ENCODE measurements at regions not wholly inside any gene's neighbourhood (a gene's known extent, or its start where the extent isn't known, plus 50 kb on each side); places are given as distances from the start of the nearest gene placed in this dataset.
"Not testable (repeated sequence)": the region's sequence is repeated elsewhere in the genome, so short reads cannot be mapped to it uniquely, and the experiment has no call there.

DNA sequence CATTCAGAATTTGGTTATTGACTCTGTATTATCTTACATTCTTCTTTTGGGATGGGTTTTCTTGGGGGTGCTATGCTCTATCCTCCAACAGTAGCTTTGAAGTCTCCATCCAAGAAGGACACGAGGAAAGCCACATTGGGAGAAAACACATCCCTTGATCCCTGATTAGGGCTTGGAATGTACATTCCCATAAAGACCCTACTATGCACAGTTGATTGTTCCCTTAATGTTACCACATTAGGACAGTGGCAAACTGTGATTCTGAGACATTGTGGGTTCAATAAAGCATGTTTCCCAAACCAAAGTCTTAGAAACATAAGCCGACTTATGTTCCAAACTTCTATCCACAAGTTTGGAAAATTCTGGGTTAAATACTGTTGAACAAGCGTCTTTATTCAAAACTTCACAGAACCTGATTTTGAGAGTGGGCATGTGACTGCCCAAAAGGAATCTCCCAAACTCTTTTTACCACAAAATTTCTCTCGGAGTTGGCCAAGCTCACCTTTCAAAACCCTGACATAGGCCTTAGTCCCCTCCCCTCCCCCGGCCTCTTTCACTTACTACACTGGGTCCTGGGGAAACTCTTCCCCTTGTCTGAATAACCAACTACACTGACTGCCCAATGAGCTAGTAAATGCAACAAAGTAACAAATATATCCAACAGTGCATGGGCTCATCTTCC is 177.0 kb upstream of the KAZN start:
- no peak for DNase-seq

DNA sequence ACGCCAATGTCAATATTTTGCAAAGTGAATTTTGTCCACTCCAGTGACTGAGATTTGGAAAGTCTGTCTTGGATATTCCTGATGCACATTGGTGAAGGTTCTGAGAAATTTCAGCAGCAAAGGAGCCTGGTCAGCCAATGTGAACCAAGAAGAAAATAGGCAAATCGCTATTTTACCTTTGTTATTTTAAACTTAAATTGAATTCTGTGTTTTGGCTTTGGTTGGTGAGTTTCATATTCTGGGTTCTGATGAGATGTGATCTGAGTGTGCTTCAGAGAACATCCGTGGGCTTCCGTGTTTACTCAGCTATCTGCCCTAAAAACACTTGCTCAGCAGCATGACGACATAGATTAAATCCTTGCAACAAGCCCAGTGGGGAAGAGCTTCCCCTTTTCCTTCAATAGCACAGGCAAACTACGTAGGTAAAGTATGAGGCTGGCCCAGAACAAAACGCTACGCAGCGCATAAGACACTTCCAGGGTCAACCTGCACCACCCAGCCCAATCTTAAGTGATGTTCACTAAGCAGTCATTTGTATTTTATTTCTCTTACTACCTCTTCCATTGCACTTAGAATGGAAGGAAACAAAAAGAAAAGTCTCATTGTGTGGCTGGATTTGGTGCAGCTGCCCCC is 176.4 kb upstream of the KAZN start:
- no peak for DNase-seq

DNA sequence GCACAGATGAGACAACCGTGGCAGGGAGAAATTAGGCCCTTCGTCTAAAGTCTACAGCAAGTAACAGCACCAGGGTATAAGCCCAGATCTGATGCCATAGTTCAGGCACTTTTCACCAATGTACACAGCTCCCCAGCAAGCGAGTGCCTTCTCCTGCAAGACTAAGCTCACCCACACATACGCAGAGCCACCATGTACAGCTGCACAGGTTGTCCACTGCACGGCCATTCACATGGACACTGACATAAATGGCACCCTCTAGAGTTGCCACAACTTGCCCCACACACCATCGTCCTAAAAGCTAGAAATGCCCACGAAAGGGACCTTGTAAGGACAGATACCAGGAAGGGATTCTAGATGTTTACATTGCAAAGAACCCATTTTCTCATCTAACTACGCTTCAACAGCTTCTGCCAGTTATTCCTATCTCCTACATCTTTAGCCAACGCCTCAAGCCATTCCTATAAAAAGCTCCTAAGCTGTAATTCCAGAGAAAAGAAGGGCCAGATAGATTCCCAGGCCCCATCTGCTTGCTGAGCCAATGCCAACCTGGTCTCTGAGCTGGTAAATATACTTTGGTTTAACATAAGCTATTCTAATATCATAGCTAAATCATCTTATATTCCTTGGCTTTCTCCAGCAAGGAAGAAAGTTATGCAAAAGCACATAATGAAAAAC is 174.0 kb upstream of the KAZN start:
- no peak for DNase-seq

DNA sequence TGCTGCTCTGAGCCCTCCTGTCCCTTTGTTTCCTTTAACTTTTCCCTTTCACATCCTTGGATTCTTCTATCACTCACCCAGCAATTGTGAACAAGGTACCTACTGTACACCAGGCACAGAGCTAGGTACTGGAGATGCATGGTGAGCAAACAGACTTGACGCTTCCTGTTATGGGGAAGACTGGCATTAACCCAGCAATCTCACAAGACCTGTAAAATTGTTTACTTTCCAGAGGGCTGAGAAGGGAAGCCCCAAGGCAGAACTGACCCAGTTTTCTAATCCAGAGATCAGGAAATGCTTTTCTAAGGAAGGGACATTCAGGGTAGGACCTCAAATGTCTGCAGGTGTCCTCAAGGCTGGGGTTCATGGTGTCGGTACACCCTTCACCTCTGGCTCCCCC is 171.6 kb upstream of the KAZN start:
- DNase-seq: no peak

DNA sequence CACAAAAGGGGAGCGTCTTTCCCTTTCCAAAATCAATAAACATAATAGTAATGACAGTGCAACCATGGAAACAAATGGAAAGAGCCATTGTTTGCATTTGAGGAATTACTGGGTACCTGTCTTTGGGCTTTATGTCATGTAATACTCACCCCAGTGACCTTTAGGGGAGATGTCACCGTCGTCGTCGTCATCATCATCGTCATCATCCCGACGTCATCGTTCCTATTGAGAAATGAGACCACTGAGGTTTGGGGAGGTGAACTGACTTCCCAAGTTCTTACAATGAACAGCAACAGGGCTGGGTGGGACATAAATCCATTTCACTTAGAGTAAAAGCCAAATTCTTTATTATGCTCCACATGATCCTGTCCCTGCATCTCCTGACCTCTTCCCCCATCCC is 168.9 kb upstream of the KAZN start:
- no peak for DNase-seq

DNA sequence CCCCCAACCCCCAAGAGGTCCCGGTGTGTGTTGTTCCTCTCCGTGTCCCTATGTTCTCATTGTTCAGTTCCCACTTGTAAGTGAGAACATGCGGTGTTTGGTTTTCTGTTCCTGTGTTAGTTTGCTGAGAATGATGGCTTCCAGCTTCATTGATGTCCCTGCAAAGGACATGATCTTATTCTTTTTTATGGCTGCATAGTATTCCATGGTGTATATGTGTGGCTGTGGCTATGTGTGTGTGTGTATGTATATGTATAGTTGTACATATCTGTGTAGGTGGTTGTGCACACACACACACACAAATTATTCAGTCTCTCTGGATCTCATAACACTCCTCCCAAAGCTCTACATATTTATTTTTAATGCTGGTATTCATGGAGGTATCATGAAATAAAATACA is 165.8 kb upstream of the KAZN start:
- not testable (repeated sequence) for DNase-seq

DNA sequence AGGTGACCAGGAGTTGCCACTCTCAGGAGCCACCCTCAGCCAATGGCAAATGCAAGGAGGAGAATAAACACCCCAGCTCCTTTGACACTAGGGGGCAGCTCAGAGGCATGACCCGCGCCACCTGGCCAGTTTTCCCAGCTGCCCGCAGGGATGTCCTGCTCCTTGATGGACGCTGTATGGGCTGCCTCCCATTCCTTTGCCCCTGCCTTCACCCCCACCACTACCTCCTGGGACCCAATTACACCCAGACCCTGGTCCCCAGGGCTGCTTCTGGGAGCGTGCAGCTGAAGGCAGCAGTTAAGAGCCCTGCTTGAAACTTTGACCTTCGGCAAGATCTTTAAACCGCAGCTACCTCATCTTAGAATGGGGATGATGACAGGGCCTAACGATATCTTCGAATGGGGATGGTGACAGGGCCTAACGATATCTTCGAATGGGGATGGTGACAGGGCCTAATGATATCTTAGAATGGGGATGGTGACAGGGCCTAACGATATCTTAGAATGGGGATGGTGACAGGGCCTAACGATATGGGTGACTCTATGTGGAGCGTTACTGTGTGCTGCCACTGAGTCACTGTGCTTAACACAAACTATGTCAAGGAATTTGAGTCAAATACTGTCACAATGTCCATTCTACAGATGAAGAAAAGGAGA is 163.0 kb upstream of the KAZN start:
- no peak for DNase-seq

DNA sequence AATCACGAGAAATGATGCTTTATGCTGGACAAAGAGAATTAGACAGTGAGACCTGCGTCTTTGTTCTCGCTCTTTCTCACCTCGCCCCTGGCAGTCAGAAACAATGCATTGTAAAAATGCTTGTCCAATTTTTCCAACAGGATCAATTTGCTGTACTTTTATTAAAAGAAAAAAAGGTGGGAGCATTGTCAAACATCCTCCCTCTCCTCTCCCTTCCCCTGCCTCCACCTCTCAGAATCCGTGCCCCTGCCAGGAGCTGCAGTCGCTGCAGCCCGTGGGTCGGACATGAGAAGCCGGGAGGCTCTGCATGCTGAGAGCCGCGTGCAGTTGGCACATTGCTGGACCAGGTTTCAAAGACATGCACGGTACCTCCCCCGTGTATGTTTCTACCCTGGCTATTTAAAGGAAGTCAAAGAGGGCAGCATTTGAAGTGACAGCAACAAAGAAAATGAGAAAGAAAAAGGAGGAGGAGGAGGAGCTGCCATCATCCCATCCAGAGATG is 161.0 kb upstream of the KAZN start:
- DNase-seq: no peak

DNA sequence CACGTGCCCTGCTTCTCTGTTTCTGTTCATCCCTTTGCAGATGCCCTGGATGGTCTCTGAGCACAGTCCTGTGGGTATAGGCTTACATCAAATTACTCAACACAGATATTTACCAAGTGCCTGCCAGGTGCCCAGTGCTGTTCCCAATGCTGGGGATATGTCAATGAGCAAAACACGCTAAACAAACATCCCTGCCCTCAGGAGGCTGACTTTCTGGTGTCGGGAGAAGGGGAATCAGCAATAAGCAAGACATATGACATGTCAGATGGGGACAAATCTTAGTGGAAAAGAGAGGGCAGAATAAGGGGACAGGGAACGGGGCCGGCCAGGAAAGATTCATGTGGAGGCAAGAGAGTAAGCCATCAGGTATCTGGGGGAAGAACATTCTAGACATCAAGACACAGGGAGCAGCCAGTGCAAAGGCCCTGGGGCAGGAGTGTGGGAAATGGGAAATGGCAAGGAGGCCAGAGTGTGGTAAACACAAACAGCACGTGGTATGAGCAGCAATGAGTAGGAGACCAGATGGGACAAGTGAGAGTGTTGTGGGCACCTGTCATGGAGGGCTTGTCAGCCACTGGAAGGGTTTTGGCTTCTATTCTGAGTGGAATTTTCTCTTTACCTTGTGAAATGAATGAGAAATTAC is 160.2 kb upstream of the KAZN start:
- no peak for DNase-seq

DNA sequence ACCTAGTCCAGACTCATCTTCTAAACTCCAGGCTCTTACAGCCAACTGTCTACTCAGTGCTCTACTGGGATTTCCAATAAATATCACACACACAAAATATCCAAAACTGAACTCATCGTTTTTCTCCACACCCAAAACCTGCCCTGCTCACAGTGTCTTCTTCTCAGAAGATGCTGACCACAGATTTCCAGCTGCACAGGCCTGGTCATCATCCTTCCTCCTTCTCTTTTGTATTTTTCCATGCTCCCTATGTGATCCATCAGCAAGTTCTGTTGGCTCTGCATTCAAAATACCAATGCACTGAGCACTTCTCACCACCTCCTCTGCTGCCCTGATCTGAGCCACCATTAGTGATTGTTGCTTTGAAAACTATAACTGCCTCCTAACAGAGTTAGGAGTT is 159.5 kb upstream of the KAZN start:
- no peak for DNase-seq

DNA sequence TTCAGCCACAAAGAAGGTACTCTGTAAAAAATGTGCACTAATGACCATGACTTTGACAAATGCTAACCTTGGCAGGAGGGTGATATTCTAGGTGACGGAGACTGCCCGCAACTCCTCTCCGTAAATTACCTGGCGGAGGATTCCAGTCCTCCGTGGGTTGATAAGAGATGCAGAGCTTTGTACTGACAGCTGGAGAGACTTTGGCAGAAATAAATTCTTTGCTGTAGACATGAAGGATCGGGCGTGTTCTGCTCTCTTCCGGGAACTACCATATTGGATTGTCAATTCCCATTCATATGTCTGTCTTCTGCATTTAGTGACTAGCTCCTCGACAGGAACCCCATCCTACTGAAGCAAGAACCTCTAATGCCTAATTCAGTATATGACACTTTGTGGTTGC is 158.3 kb upstream of the KAZN start:
- DNase-seq: no peak

DNA sequence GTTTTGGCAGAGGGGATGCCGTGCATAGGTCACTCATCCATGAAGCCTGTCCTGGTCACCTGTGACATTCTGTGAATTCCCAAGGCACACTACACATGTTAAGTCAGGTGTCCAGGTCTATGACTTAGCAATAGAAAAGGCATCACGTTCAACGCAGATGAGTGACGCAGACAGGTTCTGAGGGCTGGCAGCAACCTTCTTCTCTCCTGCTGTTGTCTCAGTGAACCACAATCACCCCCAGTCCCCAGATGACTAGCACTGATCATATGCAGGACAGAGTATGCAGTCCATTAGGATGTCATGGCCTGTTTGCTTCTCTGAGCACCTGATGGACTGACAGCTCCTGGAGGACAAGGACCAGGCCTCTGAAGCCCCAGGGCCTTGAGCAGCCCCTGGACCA is 157.8 kb upstream of the KAZN start:
- no peak for DNase-seq

DNA sequence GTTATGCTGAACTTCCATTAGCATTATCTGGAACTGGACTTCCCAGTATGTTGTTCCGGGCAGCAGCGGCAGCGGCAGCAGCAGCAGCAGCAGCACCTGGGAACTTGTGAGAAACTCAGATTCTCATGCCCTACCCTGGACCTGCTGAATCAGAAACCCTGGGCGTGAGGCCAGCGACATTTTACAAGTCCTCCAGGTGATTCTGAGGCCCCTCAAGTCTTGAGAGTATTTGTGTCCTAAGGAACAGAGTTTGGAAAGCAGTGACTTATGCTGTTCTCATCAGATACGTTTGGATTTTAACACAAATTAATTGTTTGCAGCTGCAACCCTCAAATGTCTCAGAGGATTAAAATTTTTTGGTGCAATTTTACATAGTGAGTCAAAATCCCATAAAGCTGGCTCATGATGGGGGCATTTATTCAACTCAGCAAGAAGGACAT is 157.2 kb upstream of the KAZN start:
- no peak for DNase-seq

DNA sequence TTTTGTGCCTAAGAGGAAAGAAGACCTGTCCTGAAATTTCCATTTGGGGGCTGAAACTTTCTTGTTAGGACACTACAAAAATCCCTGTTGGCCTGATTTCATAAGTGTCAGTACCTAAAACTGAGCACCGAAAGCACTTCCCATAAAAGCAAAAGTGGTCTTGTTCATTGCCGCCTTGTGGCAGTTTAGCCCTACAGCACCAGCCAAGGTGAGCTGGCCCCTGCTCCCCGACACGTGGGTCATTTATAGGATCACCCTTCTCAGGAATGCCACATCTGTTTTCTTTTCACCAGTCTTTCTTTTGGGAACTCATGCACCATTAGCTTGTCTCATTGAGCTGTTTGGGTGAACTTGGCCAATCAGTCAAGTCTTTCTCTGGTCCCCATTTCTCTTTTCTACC is 155.8 kb upstream of the KAZN start:
- DNase-seq: no peak

DNA sequence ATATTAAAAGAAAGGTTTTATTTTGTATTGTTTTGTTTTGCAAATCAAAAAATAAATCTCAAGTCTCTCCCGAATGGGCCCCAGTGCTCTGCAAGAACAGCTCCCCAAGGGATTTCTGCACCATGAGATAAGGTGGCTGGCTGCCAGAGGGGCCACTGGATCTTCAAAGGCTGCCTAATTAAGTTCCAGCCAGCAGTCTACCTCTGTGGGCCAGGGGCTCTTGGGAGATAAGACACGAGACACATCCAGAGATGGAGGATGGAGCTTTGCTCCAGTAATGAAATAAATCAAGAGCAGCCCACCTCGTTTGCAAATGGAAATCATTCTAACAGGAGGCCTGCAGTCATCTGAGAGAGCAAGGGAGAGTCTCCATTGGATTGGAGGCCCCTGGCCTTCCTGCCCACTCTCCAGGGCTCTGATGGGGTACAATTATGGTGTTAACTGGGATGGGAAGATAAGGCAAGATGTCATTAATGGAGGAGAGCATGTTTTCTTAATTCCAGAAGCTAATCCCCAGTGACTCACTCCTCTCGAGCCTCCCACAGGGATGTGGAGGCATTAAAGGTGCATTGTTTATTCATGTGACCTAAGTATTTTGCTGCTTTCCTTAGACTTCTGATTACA is 155.2 kb upstream of the KAZN start:
- no peak for DNase-seq

DNA sequence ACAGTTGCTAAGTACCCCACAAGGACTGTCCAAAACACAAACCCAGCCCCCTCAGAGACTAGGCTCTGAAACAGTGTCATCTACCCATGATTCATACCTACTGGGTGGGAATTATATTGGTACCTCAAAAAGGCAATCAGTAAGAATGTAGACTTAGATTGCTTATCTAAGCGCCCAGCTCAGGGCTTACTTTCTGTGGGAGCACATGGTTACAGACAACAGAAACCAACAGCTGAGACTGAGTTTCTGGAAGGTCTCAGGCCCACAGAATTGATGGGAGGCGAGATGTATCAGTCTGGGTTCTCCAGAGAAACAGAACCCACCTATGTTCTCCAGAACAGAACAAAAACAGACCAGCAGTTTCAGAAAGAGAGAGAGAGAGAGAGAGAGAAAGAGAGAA is 147.3 kb upstream of the KAZN start:
- no peak for DNase-seq

DNA sequence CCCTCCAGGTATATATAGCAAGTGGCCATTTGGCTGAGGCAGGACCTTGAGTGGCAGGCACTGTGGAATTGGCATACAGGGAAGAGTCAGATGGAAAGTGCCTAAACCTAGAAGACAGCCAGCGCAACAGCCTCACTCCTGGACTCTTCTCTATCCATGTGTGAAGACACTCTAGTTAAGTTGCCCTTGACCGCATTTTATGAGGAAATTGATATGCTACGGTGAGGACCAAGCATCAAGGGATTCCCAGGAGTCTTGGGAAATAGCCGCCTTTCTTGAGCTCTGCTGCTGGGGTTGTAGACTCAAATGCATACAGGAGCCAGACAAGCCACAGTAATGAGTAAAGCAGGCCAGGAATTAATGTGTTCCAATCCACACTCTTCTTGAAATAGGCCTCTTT is 145.9 kb upstream of the KAZN start:
- DNase-seq: no peak

DNA sequence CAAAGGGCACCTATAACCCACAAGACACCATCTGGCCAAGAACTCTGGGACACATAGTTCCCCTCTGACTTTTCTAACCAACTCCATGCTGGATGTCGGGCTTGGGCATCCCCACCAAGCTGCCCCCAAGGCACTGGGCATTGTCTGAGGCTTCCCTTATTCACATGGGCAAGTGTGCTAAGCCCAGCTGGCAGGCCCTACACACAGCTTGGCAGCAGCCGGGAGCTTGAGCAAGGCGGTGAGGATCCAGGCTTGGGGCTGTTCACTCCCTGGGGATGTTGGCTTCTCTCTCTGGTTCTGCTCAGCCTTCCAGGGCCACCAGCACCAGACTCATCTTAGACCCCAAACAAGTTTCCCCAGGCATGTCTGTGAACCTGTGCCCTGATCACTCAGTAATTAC is 138.3 kb upstream of the KAZN start:
- no peak for DNase-seq

DNA sequence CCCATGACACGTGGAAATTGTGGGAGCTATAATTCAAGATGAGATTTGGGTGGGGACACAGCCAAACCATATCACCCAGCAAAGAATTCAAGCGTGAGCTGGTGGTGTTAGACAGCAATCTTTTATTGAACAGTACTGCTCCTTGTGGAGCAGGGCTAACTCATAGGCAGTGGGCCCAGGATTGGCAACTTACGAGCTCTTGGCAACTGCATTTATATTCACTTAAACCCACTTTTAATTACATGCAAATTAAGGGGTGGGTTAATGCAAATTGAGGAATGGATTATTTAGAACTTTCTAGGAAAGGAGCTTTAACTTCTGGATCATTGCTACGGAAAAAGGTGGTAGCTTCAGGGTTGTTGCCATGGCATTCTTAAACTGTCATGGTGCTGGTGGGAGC is 135.6 kb upstream of the KAZN start:
- DNase-seq: no peak

DNA sequence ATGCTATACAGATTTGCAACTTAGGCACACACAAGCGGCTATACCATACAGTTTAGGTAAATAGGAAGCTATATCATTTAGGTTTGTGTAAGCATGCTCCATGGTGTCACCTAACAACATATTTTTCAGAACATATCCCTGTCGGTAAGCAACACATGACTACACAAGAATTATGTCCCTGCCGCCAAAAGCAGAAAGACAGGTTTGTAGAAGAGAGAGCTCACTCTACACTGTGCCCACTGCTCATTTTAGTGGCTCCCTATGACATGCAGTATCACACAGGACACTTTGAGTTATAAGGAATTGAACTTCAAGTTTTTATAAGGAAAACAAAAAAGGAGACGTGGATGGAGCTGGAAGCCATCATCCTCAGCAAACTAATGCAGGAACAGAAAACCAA is 132.5 kb upstream of the KAZN start:
- DNase-seq: no peak

DNA sequence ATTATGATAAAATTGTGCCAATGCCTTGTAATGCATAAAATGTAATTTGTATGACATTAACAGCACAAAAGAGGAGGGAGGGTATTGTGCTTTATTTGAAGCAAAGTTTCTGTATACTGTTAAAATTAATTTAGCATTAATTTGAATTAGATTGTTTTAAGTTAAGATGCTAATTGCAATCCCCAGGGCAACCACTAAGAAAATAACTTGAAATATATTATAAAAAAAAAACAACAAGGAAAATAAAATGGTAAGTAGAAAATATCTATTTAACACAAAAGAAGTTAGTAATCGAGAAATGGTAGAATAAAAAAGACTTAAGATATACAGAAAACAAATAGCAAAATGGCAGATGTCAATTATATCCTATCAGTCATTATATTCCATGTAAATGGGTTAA is 131.4 kb upstream of the KAZN start:
- no peak for DNase-seq

DNA sequence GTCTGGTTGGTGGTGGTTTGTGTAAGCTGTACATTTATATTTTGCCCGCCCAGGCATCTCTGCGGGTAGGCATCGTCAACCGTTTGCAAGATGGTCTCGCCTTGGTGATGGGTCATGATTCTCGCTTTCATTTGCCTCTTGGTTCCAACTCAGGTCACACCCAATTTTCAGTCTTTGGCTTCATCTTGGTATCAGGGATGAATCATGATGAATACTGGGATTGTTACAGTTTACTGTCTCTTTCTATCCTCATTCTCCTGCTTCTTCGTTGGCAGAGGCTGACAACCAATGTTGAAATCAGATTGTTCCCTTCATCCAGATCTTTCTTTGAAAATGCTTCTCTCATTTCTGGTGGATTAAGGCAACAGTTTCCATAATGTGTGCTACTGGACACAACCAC is 129.7 kb upstream of the KAZN start:
- no peak for DNase-seq

DNA sequence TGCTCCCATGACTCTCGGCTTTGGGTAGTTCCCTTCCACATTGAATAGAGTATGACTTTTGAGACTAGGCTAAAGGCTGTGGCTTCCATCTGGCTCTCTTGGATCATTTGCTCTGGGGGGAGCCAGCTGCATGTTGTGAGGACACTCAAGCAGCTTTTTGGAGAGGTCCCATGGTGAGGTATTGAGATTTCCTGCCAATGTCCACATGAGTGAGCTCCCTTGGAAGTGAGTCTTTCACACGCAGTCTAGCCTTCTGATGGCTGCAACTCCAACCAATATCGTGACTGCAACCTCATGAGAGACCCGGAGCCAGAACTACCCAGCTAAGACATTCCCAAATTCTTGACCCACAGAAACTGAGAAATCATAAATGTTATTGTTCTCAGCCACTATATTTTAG is 127.7 kb upstream of the KAZN start:
- no peak for DNase-seq
